HepG2 (cell line): ENCODE measurements at regions not wholly inside any gene's neighbourhood (a gene's known extent, or its start where the extent isn't known, plus 50 kb on each side); places are given as distances from the start of the nearest gene placed in this dataset.

Experiments used
- ATAC-seq: fragments of 200-7000 bp; cut with Tn5 transposase; 3 replicates; pipeline ENCODE4 v1.9.1; 2020; ENCODE audit warnings: mild to moderate bottlenecking, moderate library complexity
- BruUV-seq: library from RNA; stranded (reverse); fragments of 400-500 nt; replicated peaks from 2 replicates; lab custom pipeline; 2021; lab: Mats Ljungman, UMichigan
- CTCF ChIA-PET: fragments of 300-600 bp; formaldehyde crosslinking; extraction: SDS; loops from one replicate; lab custom pipeline; 2021; ENCODE audit warnings: low total read pairs, inconsistent platforms, low intra/inter-chr PET ratio; lab: Yijun Ruan, JAX
- POLR2A ChIA-PET: fragments of 350-600 bp; sonication (Branson Sonifier 250); formaldehyde crosslinking; loops from one replicate; lab custom pipeline; 2020; ENCODE audit warnings: antibody characterized with exemption, inconsistent platforms; lab: Yijun Ruan, JAX
- DNase-seq: peaks from one replicate; pipeline ENCODE4 v3.0.0-alpha.2; 2015; ENCODE audit warnings: low spot score
- FAIRE-seq: peaks from 3 replicates; lab custom pipeline; 2011; peaks lifted over from hg19 to GRCh38; lab: Jason Lieb, UNC
- H2AFZ ChIP-seq: one replicate; pipeline ENCODE4 v1.6.1; 2011; ENCODE audit warnings: low read length, inconsistent platforms
- H3K27ac ChIP-seq: fragments of 300-600 bp; 3 replicates; pipeline ENCODE4 v1.8.0; 2011; ENCODE audit warnings: mixed run types, mild to moderate bottlenecking, mixed read lengths, low read length, inconsistent platforms; ENCODE audit not compliant: insufficient read depth; ENCODE audit errors: extremely low read length
- H3K27me3 ChIP-seq, 2 experiments: fragments of 200-600 bp in 1 of 2; 2 replicates in 1 of 2; 3 replicates in 1 of 2; pipeline versions ENCODE4 v1.6.0 to v1.8.0; 2011; ENCODE audit warnings: low read length in 2 of 2, mild to moderate bottlenecking in 2 of 2, moderate library complexity in 2 of 2, inconsistent platforms in 1 of 2; ENCODE audit not compliant: insufficient read depth in 2 of 2, control insufficient read depth in 1 of 2
- H3K36me3 ChIP-seq, 2 experiments: fragments of 200-600 bp in 1 of 2; replicated peaks in 1 of 2; 2 replicates in 1 of 2; 3 replicates in 1 of 2; pipeline versions ENCODE4 v1.5.1 to v1.8.0; 2011; ENCODE audit warnings: low read length in 2 of 2, inconsistent platforms in 1 of 2; ENCODE audit not compliant: insufficient read depth in 2 of 2, control insufficient read depth in 1 of 2
- H3K4me1 ChIP-seq: 2 replicates; pipeline ENCODE4 v1.5.1; 2012; ENCODE audit warnings: low read length, inconsistent platforms; ENCODE audit not compliant: insufficient read depth
- H3K4me2 ChIP-seq: 2 replicates; pipeline ENCODE4 v1.6.0; 2011; ENCODE audit warnings: low read depth, low read length, inconsistent platforms
- H3K4me3 ChIP-seq, 3 experiments: fragments of 200-600 bp in 1 of 3; sonication (generic), shearing (Covaris generic) in 1 of 3; replicated peaks in 1 of 3; 2 replicates each; pipeline ENCODE4 v1.5.1; 2011 to 2016; ENCODE audit warnings: low read length in 3 of 3, inconsistent platforms in 2 of 3, low read depth in 2 of 3, mild to moderate bottlenecking in 2 of 3, control low read depth in 1 of 3, mixed read lengths in 1 of 3; ENCODE audit not compliant: insufficient read depth in 1 of 3
- H3K79me2 ChIP-seq: one replicate; pipeline ENCODE4 v1.6.1; 2011; ENCODE audit warnings: low read length, inconsistent platforms; ENCODE audit not compliant: insufficient read depth
- H3K9ac ChIP-seq: 2 replicates; pipeline ENCODE4 v1.6.0; 2011; ENCODE audit warnings: mild to moderate bottlenecking, low read depth, low read length, inconsistent platforms; ENCODE audit not compliant: insufficient read depth
- H3K9me3 ChIP-seq: 2 replicates; pipeline ENCODE4 v1.5.1; 2012; ENCODE audit warnings: mild to moderate bottlenecking, low read length
- H4K20me1 ChIP-seq: 2 replicates; pipeline ENCODE4 v1.6.0; 2011; ENCODE audit warnings: inconsistent platforms, mild to moderate bottlenecking, low read length, moderate library complexity; ENCODE audit not compliant: insufficient read depth
- FOXK2 ChIP-seq: fragments of 450-650 bp; IDR thresholded peaks from 2 replicates; pipeline ENCODE4 v1.6.1; 2016
- FUBP1 ChIP-seq: sonication (generic); formaldehyde crosslinking; IDR thresholded peaks from 2 replicates; pipeline ENCODE4 v1.5.1; 2020; ENCODE audit warnings: missing genetic modification reagents, mild to moderate bottlenecking, borderline replicate concordance
- HDAC1 ChIP-seq: sonication (generic); formaldehyde crosslinking; IDR thresholded peaks from 2 replicates; pipeline ENCODE4 v1.5.1; 2020; ENCODE audit warnings: mild to moderate bottlenecking, missing genetic modification reagents
- HMGXB4 ChIP-seq, 2 experiments: sonication (generic) in 1 of 2; formaldehyde crosslinking in 1 of 2; IDR thresholded peaks; 2 replicates each; pipeline versions ENCODE4 v1.4.0 to v1.6.1; 2018 to 2020; ENCODE audit warnings: missing genetic modification reagents in 2 of 2, borderline replicate concordance in 1 of 2, low read depth in 1 of 2, mild to moderate bottlenecking in 1 of 2, missing biosample characterization in 1 of 2
- HOXA5 ChIP-seq: sonication (generic); formaldehyde crosslinking; IDR thresholded peaks from 2 replicates; pipeline ENCODE4 v1.4.0; 2020; ENCODE audit warnings: missing genetic modification reagents
- IRF9 ChIP-seq: sonication (generic); formaldehyde crosslinking; IDR thresholded peaks from 2 replicates; pipeline ENCODE4 v1.8.0; 2022; ENCODE audit warnings: missing genetic modification reagents, mild to moderate bottlenecking, borderline replicate concordance
- MYNN ChIP-seq: sonication (generic); formaldehyde crosslinking; IDR thresholded peaks from 2 replicates; pipeline ENCODE4 v1.4.0; 2020; ENCODE audit warnings: mild to moderate bottlenecking, low read depth, missing genetic modification reagents
- NRL ChIP-seq: sonication (generic); formaldehyde crosslinking; IDR thresholded peaks from 2 replicates; pipeline ENCODE4 v1.5.0; 2020; ENCODE audit warnings: missing genetic modification reagents, mild to moderate bottlenecking, moderate library complexity, borderline replicate concordance
- POLR2A ChIP-seq, 2 experiments: IDR thresholded peaks; 2 replicates each; pipeline ENCODE4 v1.6.1; 2011; ENCODE audit warnings: low read depth in 2 of 2, low read length in 2 of 2, mild to moderate bottlenecking in 1 of 2, moderate library complexity in 1 of 2; ENCODE audit not compliant: insufficient read depth in 1 of 2
- SRSF4 ChIP-seq: fragments of 200-400 bp; formaldehyde crosslinking; IDR thresholded peaks from one replicate; pipeline ENCODE4 v1.6.1; 2018; ENCODE audit warnings: mild to moderate bottlenecking, low read depth, low read length, moderate library complexity; ENCODE audit not compliant: poor library complexity, severe bottlenecking
- ZBTB44 ChIP-seq: sonication (generic); formaldehyde crosslinking; IDR thresholded peaks from 2 replicates; pipeline ENCODE4 v1.4.0; 2020; ENCODE audit warnings: missing genetic modification reagents
- ZNF557 ChIP-seq: sonication (generic); formaldehyde crosslinking; IDR thresholded peaks from 2 replicates; pipeline ENCODE4 v1.4.0; 2020; ENCODE audit warnings: missing genetic modification reagents
- ZNF770 ChIP-seq: sonication (generic); formaldehyde crosslinking; IDR thresholded peaks from 2 replicates; pipeline ENCODE4 v1.5.0; 2020; ENCODE audit warnings: mild to moderate bottlenecking, missing genetic modification reagents
- whole genome bisulfite sequencing: methylation state at CpG from one replicate; pipeline ENCODE4 v1.1.6; 2017; ENCODE audit warnings: low lambda C conversion rate; 5-methylcytosine and 5-hydroxymethylcytosine counted together
- in situ Hi-C: cut with HindIII; loops from 2 replicates; pipeline ENCODE4 v1.10.0; 2017; ENCODE audit warnings: low pct_unique_long_range_greater_than_20kb; ENCODE audit not compliant: extremely low pct_ligation_motif_present
- intact Hi-C: fragments of 100-400 bp; cut with micrococcal nuclease; formaldehyde crosslinking; loops from one replicate; pipeline ENCODE4 v1.10.0; 2022; ENCODE audit not compliant: unreplicated experiment

GRCh38 chr2:15704086-15704787, 112.6 kb downstream of the DDX1 start:
- BruUV-seq = no TSS peak
- Histone ChIP-seq H3K9ac (no peak overlapping the region), H2AFZ (no peak overlapping the region), H3K27ac (no peak overlapping the region), H3K4me1 (peaks cover 4% of the 10 kb centered on the region; the same call in 1 of the 2 replicates), H4K20me1 (no peaks in the 10 kb centered on the region), H3K9me3 (no peaks in the 10 kb centered on the region), H3K27me3 (peaks cover 3 to 20% of the 10 kb centered on the region in 2 experiments; a peak in 2 of 5 replicates), H3K36me3 (no peaks in the 10 kb centered on the region), H3K79me2 (no peaks in the 10 kb centered on the region), H3K4me3 (no peak overlapping the region), H3K4me2 (no peak overlapping the region)
- intact Hi-C loops (no loop called here), in situ Hi-C loops (no loop called here)
- WGBS = 19% methylated on average over 2 of the region's 2 CpGs
- ChIA-PET POLR2A (no interaction called here), CTCF (no interaction called here)
- FAIRE-seq (no peak), ATAC-seq (no peak), DNase-seq (no peak)
- TF ChIP-seq FOXK2 (no peak), SRSF4 (no peak), FUBP1 (no peak), HOXA5 (CRISPR knock-in tag) (no peak), NRL (CRISPR knock-in tag) (no peak), HMGXB4 (CRISPR knock-in tag; IDR thresholded peaks at IDR 0.05; ENCODE audit: borderline replicate concordance in 1 of 2, low read depth in 1 of 2) (no peak), ZBTB44 (no peak), HDAC1 (CRISPR knock-in tag) (no peak), ZNF557 (no peak), MYNN (CRISPR knock-in tag) (no peak), IRF9 (CRISPR knock-in tag) (no peak), POLR2A (IDR thresholded peaks at IDR 0.05; ENCODE audit: insufficient read depth in 1 of 2, low read depth in 2 of 2, low read length in 2 of 2) (no peak), ZNF770 (CRISPR knock-in tag) (no peak)
